ENCODE measurements at regions not wholly inside any gene's neighbourhood (a gene's known extent, or its start where the extent isn't known, plus 50 kb on each side); places are given as distances from the start of the nearest gene placed in this dataset.

DNA sequence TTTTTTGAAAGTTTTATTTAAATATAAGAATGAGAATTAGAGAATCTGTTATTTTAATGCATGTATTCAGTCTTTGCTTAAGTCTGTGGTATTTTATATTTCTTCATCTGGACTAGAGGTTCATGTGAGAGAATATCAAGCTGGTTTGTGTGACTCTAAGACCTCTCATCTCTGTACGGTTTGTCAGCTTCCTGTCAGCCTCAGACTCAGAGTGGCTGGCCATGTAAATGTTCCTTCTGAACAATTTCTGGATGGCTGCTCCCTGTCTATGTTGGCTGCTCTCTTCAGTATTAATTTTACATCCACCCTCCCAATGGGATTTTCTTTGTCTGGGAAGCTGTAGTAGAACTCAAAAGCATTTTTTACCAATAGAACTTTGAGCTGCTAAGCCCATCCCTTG is 225.3 kb upstream of the THUMPD2 start:
- Histone ChIP-seq H3K4me1 (ENCODE audit: control insufficient read depth in 5 of 5, insufficient read depth in 5 of 5, low read length in 5 of 5) (no peaks in the 10 kb centered on the region), H3K4me3 (no peak overlapping the region), H3K9me3 (ENCODE audit: control insufficient read depth in 4 of 4, insufficient read depth in 3 of 4, low read length in 3 of 4) (peaks cover 0 to 2% (median 0%) of the 10 kb centered on the region in 4 donors), H3K27ac (ENCODE audit: low read depth in 1 of 2, low read length in 1 of 2) (no peak overlapping the region), H3K36me3 (ENCODE audit: control insufficient read depth in 4 of 4, insufficient read depth in 4 of 4, low read length in 4 of 4) (no peaks in the 10 kb centered on the region), H3K9ac (ENCODE audit: insufficient read depth in 1 of 2, low read length in 2 of 2) (no peak overlapping the region), H3K27me3 (ENCODE audit: control insufficient read depth in 3 of 3, insufficient read depth in 3 of 3, low read length in 2 of 3) (no peaks in the 10 kb centered on the region)
- TF ChIP-seq, protein P1, sequence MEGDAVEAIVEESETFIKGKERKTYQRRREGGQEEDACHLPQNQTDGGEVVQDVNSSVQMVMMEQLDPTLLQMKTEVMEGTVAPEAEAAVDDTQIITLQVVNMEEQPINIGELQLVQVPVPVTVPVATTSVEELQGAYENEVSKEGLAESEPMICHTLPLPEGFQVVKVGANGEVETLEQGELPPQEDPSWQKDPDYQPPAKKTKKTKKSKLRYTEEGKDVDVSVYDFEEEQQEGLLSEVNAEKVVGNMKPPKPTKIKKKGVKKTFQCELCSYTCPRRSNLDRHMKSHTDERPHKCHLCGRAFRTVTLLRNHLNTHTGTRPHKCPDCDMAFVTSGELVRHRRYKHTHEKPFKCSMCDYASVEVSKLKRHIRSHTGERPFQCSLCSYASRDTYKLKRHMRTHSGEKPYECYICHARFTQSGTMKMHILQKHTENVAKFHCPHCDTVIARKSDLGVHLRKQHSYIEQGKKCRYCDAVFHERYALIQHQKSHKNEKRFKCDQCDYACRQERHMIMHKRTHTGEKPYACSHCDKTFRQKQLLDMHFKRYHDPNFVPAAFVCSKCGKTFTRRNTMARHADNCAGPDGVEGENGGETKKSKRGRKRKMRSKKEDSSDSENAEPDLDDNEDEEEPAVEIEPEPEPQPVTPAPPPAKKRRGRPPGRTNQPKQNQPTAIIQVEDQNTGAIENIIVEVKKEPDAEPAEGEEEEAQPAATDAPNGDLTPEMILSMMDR (IDR thresholded peaks at IDR 0.05; ENCODE audit: control extremely low read depth, extremely low read depth): no peak
- 30 to 56% methylated on average over 1 of the region's 1 CpG for WGBS, 2 donors
- ATAC-seq (ENCODE audit: insufficient read depth, low FRiP score): no peak
- DNase-seq: no peak

DNA sequence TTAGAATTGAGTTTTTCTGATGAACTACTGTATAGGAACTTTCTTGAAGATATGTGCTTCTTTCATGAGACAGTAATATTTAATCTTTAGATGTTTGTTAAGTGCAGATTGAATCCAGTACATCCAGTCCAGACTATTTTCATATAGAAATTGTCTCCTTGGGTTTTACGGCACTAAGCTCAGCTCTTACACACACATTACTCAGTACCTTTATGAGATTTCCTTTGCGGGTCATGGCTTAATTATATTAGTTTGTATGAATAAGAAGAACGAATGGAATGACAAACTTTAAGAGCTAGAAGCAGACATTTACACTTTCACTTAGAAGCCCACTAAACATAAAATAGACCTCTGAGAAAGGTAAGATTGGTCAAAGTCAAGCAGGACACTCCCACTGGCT is 223.3 kb upstream of the THUMPD2 start:
- TF ChIP-seq, protein P1 (IDR thresholded peaks at IDR 0.05; ENCODE audit: control extremely low read depth, extremely low read depth): no peak
- DNase-seq (no peak), ATAC-seq (ENCODE audit: insufficient read depth, low FRiP score) (no peak)
- Histone ChIP-seq H3K9ac (ENCODE audit: insufficient read depth in 1 of 2, low read length in 2 of 2) (no peak overlapping the region), H3K9me3 (ENCODE audit: control insufficient read depth in 4 of 4, insufficient read depth in 3 of 4, low read length in 3 of 4) (peaks cover 0 to 2% (median 0%) of the 10 kb centered on the region in 4 donors), H3K27ac (ENCODE audit: low read depth in 1 of 2, low read length in 1 of 2) (no peak overlapping the region), H3K36me3 (ENCODE audit: control insufficient read depth in 4 of 4, insufficient read depth in 4 of 4, low read length in 4 of 4) (no peaks in the 10 kb centered on the region), H3K27me3 (ENCODE audit: control insufficient read depth in 3 of 3, insufficient read depth in 3 of 3, low read length in 2 of 3) (no peaks in the 10 kb centered on the region), H3K4me1 (ENCODE audit: control insufficient read depth in 5 of 5, insufficient read depth in 5 of 5, low read length in 5 of 5) (no peaks in the 10 kb centered on the region), H3K4me3 (no peak overlapping the region)
- WGBS, 2 donors: 91 to 95% methylated on average over 3 of the region's 3 CpGs

DNA sequence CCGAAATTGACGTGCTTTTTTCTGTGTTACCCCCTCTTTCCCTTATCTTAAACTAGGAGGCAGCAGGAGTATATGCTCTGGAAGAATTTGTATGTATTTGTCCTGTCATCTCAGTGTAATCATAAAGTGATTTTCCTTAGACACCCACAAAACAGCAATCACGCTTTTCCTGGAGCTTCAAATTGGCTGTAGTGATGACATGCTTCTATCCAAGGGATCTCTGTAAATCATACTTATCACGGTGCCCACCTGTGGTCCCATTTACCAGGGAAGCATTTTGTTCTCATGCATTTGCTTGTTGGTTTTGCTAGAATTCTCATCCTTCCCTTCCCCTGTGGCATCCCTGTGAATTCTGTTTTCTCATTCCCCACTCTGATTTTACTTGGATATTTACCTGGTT is 220.8 kb upstream of the THUMPD2 start:
- TF ChIP-seq, protein P1 (IDR thresholded peaks at IDR 0.05; ENCODE audit: control extremely low read depth, extremely low read depth): no peak
- H3K27me3 ChIP-seq (ENCODE audit: control insufficient read depth in 3 of 3, insufficient read depth in 3 of 3, low read length in 2 of 3): no peaks in the 10 kb centered on the region
- H3K4me3 ChIP-seq: no peak overlapping the region
- no peak overlapping the region for H3K27ac ChIP-seq (ENCODE audit: low read depth in 1 of 2, low read length in 1 of 2)
- 88 to 96% methylated on average over 4 of the region's 4 CpGs for WGBS, 2 donors
- H3K36me3 ChIP-seq (ENCODE audit: control insufficient read depth in 4 of 4, insufficient read depth in 4 of 4, low read length in 4 of 4): no peaks in the 10 kb centered on the region
- no peaks in the 10 kb centered on the region for H3K4me1 ChIP-seq (ENCODE audit: control insufficient read depth in 5 of 5, insufficient read depth in 5 of 5, low read length in 5 of 5)
- H3K9me3 ChIP-seq (ENCODE audit: control insufficient read depth in 4 of 4, insufficient read depth in 3 of 4, low read length in 3 of 4): no peaks in the 10 kb centered on the region
- ATAC-seq (ENCODE audit: insufficient read depth, low FRiP score): no peak
- DNase-seq: no peak
- no peak overlapping the region for H3K9ac ChIP-seq (ENCODE audit: insufficient read depth in 1 of 2, low read length in 2 of 2)

DNA sequence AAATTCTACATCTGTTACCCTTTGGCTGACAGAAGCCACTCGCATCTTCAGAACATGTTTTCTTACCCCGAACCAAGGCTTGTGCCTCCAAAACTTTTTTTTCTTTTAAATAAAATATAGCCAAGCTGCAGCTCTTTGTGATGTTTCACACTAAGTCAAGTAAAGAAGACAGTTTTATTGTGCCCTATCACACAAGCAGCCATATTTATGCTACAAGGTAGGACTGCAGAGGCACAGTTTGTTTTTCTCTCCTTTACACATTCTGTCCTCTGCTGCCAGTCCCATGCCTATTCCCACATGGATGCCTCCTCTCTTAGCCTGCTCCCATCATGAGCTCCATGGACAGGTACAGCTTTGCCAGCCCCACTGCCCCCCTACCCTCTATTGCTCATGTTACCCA is 219.6 kb upstream of the THUMPD2 start:
- no peaks in the 10 kb centered on the region for H3K9me3 ChIP-seq (ENCODE audit: control insufficient read depth in 4 of 4, insufficient read depth in 3 of 4, low read length in 3 of 4)
- DNase-seq (no peak), ATAC-seq (ENCODE audit: insufficient read depth, low FRiP score) (no peak)
- H3K27ac ChIP-seq (ENCODE audit: low read depth in 1 of 2, low read length in 1 of 2): no peak overlapping the region
- H3K27me3 ChIP-seq (ENCODE audit: control insufficient read depth in 3 of 3, insufficient read depth in 3 of 3, low read length in 2 of 3): no peaks in the 10 kb centered on the region
- WGBS, 2 donors: 91 to 98% methylated on average over 2 of the region's 2 CpGs
- no peak overlapping the region for H3K4me3 ChIP-seq
- H3K36me3 ChIP-seq (ENCODE audit: control insufficient read depth in 4 of 4, insufficient read depth in 4 of 4, low read length in 4 of 4): no peaks in the 10 kb centered on the region
- TF ChIP-seq, protein P1 (IDR thresholded peaks at IDR 0.05; ENCODE audit: control extremely low read depth, extremely low read depth): no peak
- no peak overlapping the region for H3K9ac ChIP-seq (ENCODE audit: insufficient read depth in 1 of 2, low read length in 2 of 2)
- H3K4me1 ChIP-seq (ENCODE audit: control insufficient read depth in 5 of 5, insufficient read depth in 5 of 5, low read length in 5 of 5): no peaks in the 10 kb centered on the region

Data from lung (tissue), 11 donors.